B cell (primary cell): ENCODE measurements at regions not wholly inside any gene's neighbourhood (a gene's known extent, or its start where the extent isn't known, plus 50 kb on each side); places are given as distances from the start of the nearest gene placed in this dataset.
A peak's percentile ranks its signal among the peaks of the same experiment; 100 is the strongest.

ENCODE experiments used
- ATAC-seq: fragments of 200-7000 bp; cut with Tn5 transposase; one replicate; pipeline ENCODE4 v1.10.0; 2021; ENCODE audit warnings: low read depth, mild to moderate bottlenecking, moderate number of reproducible peaks, moderate library complexity
- CTCF ChIA-PET: fragments of 350-600 bp; sonication (Branson Sonifier 250); formaldehyde crosslinking; loops from one replicate; lab custom pipeline; 2021; ENCODE audit warnings: antibody characterized with exemption, inconsistent platforms; lab: Charles Lee
- POLR2A ChIA-PET: fragments of 350-600 bp; sonication (Branson Sonifier 250); formaldehyde crosslinking; loops from one replicate; lab custom pipeline; 2021; ENCODE audit warnings: antibody characterized with exemption; lab: Charles Lee
- DNase-seq: peaks from one replicate; pipeline ENCODE4 v3.0.0; 2013
- H2AFZ ChIP-seq: 2 replicates; pipeline ENCODE4 v1.6.1; 2012; ENCODE audit warnings: mild to moderate bottlenecking, low read depth, low read length; ENCODE audit not compliant: insufficient read depth, poor library complexity, severe bottlenecking
- H3K27ac ChIP-seq, 2 donors: 1 replicate in 1 of 2; 2 replicates in 1 of 2; pipeline ENCODE4 v1.5.1; 2012 to 2013; ENCODE audit warnings: low read length in 2 of 2, mild to moderate bottlenecking in 2 of 2, moderate library complexity in 1 of 2
- H3K27me3 ChIP-seq, 4 experiments: fragments of 200-600 bp in 1 of 4; sonication (generic) in 1 of 4; replicated peaks in 1 of 4; 1 replicate in 2 of 4; 2 replicates in 2 of 4; pipeline versions ENCODE4 v1.6.1 to v1.7.0; 2013 to 2016; ENCODE audit warnings: low read length in 3 of 4, mild to moderate bottlenecking in 2 of 4, mixed read lengths in 1 of 4, moderate library complexity in 1 of 4; ENCODE audit not compliant: insufficient read depth in 4 of 4, control insufficient read depth in 3 of 4; ENCODE audit errors: control extremely low read depth in 1 of 4
- H3K36me3 ChIP-seq, 2 experiments: replicated peaks in 1 of 2; 1 replicate in 1 of 2; 2 replicates in 1 of 2; pipeline versions ENCODE4 v1.6.1 to v1.7.1; 2013; ENCODE audit warnings: low read length in 1 of 2; ENCODE audit not compliant: insufficient read depth in 2 of 2, control insufficient read depth in 1 of 2; ENCODE audit errors: control extremely low read depth in 1 of 2, extremely low read depth in 1 of 2
- H3K4me1 ChIP-seq, 2 donors: fragments of 200-600 bp in 1 of 2; sonication (generic) in 1 of 2; 1 replicate in 1 of 2; 2 replicates in 1 of 2; pipeline versions ENCODE4 v1.5.1 to v1.6.1; 2013 to 2017; ENCODE audit warnings: low read length in 2 of 2; ENCODE audit not compliant: control insufficient read depth in 2 of 2, insufficient read depth in 2 of 2
- H3K4me2 ChIP-seq: replicated peaks from 2 replicates; pipeline ENCODE3; 2012; ENCODE audit warnings: mild to moderate bottlenecking, low read depth, low read length; ENCODE audit not compliant: poor library complexity, severe bottlenecking
- H3K4me3 ChIP-seq, 5 experiments: fragments of 200-600 bp in 1 of 5; sonication (generic) in 1 of 5; 1 replicate in 3 of 5; 2 replicates in 2 of 5; pipeline versions ENCODE4 v1.5.1 to v1.7.0; 2011 to 2016; ENCODE audit warnings: low read length in 4 of 5, mild to moderate bottlenecking in 4 of 5, low read depth in 2 of 5, control low read depth in 1 of 5, moderate library complexity in 1 of 5; ENCODE audit not compliant: insufficient read depth in 1 of 5; ENCODE audit errors: control extremely low read depth in 1 of 5, extremely low read depth in 1 of 5
- H3K79me2 ChIP-seq: fragments of 200-600 bp; sonication (generic); one replicate; pipeline ENCODE4 v1.6.0; 2016; ENCODE audit warnings: low read length; ENCODE audit not compliant: control insufficient read depth, insufficient read depth
- H3K9ac ChIP-seq: fragments of 200-600 bp; sonication (generic); 2 replicates; pipeline ENCODE4 v1.6.1; 2017; ENCODE audit warnings: mild to moderate bottlenecking, low read length, moderate library complexity
- H3K9me3 ChIP-seq, 3 donors: one replicate each; pipeline versions ENCODE4 v1.6.1 to v1.7.1; 2013; ENCODE audit warnings: low read length in 2 of 3; ENCODE audit not compliant: control insufficient read depth in 2 of 3, insufficient read depth in 1 of 3; ENCODE audit errors: control extremely low read depth in 1 of 3
- H4K20me1 ChIP-seq: 2 replicates; pipeline ENCODE4 v1.6.0; 2012; ENCODE audit warnings: mild to moderate bottlenecking, low read length; ENCODE audit not compliant: insufficient read depth, control insufficient read depth, poor library complexity, severe bottlenecking
- H3K27ac Mint-ChIP-seq: one replicate; pipeline ENCODE4 v1.8.0; 2021; ENCODE audit warnings: mixed read lengths
- H3K27me3 Mint-ChIP-seq: one replicate; pipeline ENCODE4 v1.8.0; 2021; ENCODE audit warnings: mixed read lengths
- H3K4me1 Mint-ChIP-seq: one replicate; pipeline ENCODE4 v1.8.0; 2021; ENCODE audit warnings: mixed read lengths
- H3K4me3 Mint-ChIP-seq: one replicate; pipeline ENCODE4 v1.8.0; 2021; ENCODE audit warnings: mixed read lengths
- H3K9me3 Mint-ChIP-seq: one replicate; pipeline ENCODE4 v1.8.0; 2022; ENCODE audit warnings: mixed read lengths; ENCODE audit not compliant: insufficient read depth
- CTCF ChIP-seq: fragments of 200-600 bp; IDR thresholded peaks from one replicate; pipeline ENCODE4 v1.8.0; 2022; ENCODE audit warnings: antibody characterized with exemption, mild to moderate bottlenecking
- EZH2 ChIP-seq: IDR thresholded peaks from 2 replicates; pipeline ENCODE4 v1.6.1; 2012; ENCODE audit warnings: borderline replicate concordance, low read depth, mild to moderate bottlenecking, moderate library complexity, low read length; ENCODE audit not compliant: insufficient read depth, poor library complexity, severe bottlenecking
- WGBS: methylation state at CpG from one replicate; pipeline ENCODE4 v1.1.5; 2013; ENCODE audit warnings: missing lambda C conversion rate; ENCODE audit not compliant: insufficient coverage; 5-methylcytosine and 5-hydroxymethylcytosine counted together
- intact Hi-C: fragments of 100-400 bp; cut with micrococcal nuclease; formaldehyde crosslinking; loops from one replicate; pipeline ENCODE4 v1.10.0; 2022

- no peak for ATAC-seq
- no peak overlapping the region for H3K4me3 ChIP-seq
- H3K9me3 ChIP-seq: no peaks in the 10 kb centered on the region
- peak overlapping the region; percentile 23 for H3K4me2 ChIP-seq
- POLR2A ChIA-PET: no interaction called here
- CTCF ChIA-PET: no interaction called here
- Mint-ChIP-seq H3K4me1 (peaks cover 9% of the 10 kb centered on the region), H3K27ac (no peak overlapping the region), H3K9me3 (no peaks in the 10 kb centered on the region), H3K27me3 (peaks cover 70% of the 10 kb centered on the region), H3K4me3 (no peak overlapping the region)
- 25% methylated on average over 13 of the region's 23 CpGs for WGBS
- TF ChIP-seq EZH2: no peak
- TF ChIP-seq CTCF: no peak
- H3K27ac ChIP-seq: no peak overlapping the region
- no peaks in the 10 kb centered on the region for H3K79me2 ChIP-seq
- intact Hi-C loops: no loop called here
- H4K20me1 ChIP-seq: no peaks in the 10 kb centered on the region
- no peak for DNase-seq
- H3K27me3 ChIP-seq: peaks cover 0 to 22% (median 11%) of the 10 kb centered on the region in 4 experiments
- H2AFZ ChIP-seq: peak overlapping the region; percentile 58
- no peaks in the 10 kb centered on the region for H3K36me3 ChIP-seq
- H3K9ac ChIP-seq: no peak overlapping the region
- peaks cover 0 to 5% of the 10 kb centered on the region in 2 donors for H3K4me1 ChIP-seq
Measured at GRCh38 chr16:73890186-73891128, 406.2 kb upstream of the PSMD7 start.

GRCh38 chr16:73888840-73889490 lies 407.6 kb upstream of the PSMD7 start:
- Mint-ChIP-seq H3K4me3 (no peak overlapping the region), H3K27me3 (peaks cover 63% of the 10 kb centered on the region), H3K4me1 (peaks cover 9% of the 10 kb centered on the region), H3K9me3 (no peaks in the 10 kb centered on the region), H3K27ac (no peak overlapping the region)
- H3K79me2 ChIP-seq: no peaks in the 10 kb centered on the region
- peaks cover 0 to 5% of the 10 kb centered on the region in 2 donors for H3K4me1 ChIP-seq
- H4K20me1 ChIP-seq: no peaks in the 10 kb centered on the region
- no peaks in the 10 kb centered on the region for H3K9me3 ChIP-seq
- ChIA-PET POLR2A (no interaction called here), CTCF (no interaction called here)
- peaks cover 0 to 22% (median 11%) of the 10 kb centered on the region in 4 experiments for H3K27me3 ChIP-seq
- WGBS: 79% methylated on average over 8 of the region's 13 CpGs
- H2AFZ ChIP-seq: no peak overlapping the region
- H3K36me3 ChIP-seq: no peaks in the 10 kb centered on the region
- no peak for DNase-seq
- no peak overlapping the region for H3K4me3 ChIP-seq
- TF ChIP-seq CTCF (no peak), EZH2 (no peak)
- H3K9ac ChIP-seq: no peak overlapping the region
- intact Hi-C loops: no loop called here
- H3K4me2 ChIP-seq: no peak overlapping the region
- no peak overlapping the region for H3K27ac ChIP-seq
- ATAC-seq: no peak
